ENCODE measurements at regions not wholly inside any gene's neighbourhood (a gene's known extent, or its start where the extent isn't known, plus 50 kb on each side); places are given as distances from the start of the nearest gene placed in this dataset.

DNA sequence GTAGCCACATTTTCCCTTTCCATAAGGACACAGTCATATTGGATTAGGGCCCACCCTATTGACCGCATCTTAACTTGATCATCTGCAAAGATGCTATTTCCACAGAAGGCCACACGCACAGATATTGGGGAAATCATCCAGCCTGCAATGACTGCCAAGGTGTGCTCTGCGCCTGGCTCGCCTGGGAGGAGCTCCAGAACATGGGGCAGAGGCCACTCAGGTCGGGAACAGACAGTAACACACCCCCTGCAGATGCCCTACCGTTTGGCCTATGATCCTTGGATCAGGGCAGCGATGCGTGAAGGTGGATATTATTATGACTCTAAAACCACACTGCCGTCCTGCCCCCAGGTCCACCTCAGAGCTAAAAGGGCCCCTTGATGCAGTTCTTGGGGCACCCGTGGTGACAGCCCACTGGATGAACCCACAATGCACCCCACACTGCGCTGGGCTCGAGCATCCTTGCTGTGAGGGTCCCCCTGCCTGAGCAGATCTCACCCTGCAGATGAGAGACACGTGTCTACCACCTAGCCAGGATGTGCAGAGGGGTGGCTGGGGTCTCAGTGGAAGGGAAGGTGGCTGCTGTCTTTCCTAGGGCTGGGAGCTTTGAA, 72.9 kb upstream of the ZNF516 start:
- TF ChIP-seq NR3C1 (CRISPR knock-in tag; conservative IDR thresholded peaks at IDR 0.05; ENCODE audit: low read depth): no peak
- TF ChIP-seq, protein P1, sequence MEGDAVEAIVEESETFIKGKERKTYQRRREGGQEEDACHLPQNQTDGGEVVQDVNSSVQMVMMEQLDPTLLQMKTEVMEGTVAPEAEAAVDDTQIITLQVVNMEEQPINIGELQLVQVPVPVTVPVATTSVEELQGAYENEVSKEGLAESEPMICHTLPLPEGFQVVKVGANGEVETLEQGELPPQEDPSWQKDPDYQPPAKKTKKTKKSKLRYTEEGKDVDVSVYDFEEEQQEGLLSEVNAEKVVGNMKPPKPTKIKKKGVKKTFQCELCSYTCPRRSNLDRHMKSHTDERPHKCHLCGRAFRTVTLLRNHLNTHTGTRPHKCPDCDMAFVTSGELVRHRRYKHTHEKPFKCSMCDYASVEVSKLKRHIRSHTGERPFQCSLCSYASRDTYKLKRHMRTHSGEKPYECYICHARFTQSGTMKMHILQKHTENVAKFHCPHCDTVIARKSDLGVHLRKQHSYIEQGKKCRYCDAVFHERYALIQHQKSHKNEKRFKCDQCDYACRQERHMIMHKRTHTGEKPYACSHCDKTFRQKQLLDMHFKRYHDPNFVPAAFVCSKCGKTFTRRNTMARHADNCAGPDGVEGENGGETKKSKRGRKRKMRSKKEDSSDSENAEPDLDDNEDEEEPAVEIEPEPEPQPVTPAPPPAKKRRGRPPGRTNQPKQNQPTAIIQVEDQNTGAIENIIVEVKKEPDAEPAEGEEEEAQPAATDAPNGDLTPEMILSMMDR (IDR thresholded peaks at IDR 0.05): no peak
